GM12865 (cell line): ENCODE measurements at regions not wholly inside any gene's neighbourhood (a gene's known extent, or its start where the extent isn't known, plus 50 kb on each side); places are given as distances from the start of the nearest gene placed in this dataset.
A peak's percentile ranks its signal among the peaks of the same experiment; 100 is the strongest.

Experiments used
- DNase-seq: peaks from one replicate; pipeline ENCODE4 v3.0.0; 2010; ENCODE audit warnings: low read depth
- H3K4me3 ChIP-seq: 2 replicates; pipeline ENCODE4 v1.5.1; 2011; ENCODE audit warnings: mild to moderate bottlenecking, low read depth, low read length, control low read depth
- CTCF ChIP-seq: IDR thresholded peaks from 2 replicates; pipeline ENCODE4 v1.5.1; 2011; ENCODE audit warnings: low read length, control low read depth, low read depth, inconsistent platforms; ENCODE audit not compliant: insufficient read depth; ENCODE audit errors: missing control alignments

DNA sequence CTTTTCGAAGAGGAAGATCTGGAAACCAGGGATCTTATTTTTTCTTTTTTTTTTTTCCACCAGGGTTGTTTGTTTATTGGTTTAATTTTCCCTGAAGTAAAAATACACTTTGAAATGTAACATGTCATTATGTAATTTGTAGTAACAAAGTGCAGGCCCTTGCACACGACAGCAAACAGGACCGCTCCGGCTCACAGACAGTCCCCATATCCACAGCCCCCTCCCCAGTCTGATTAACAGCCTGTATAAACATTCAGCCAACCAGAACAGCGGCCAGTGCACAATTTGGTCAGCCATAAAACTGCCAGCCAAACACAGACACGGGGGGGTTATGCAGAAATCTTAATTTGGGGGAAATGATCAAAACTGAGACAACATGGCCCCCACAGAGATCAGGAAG, 431.6 kb upstream of the NPVF start:
- H3K4me3 ChIP-seq = no peak overlapping the region
- no peak for DNase-seq
- no peak for TF ChIP-seq CTCF

DNA sequence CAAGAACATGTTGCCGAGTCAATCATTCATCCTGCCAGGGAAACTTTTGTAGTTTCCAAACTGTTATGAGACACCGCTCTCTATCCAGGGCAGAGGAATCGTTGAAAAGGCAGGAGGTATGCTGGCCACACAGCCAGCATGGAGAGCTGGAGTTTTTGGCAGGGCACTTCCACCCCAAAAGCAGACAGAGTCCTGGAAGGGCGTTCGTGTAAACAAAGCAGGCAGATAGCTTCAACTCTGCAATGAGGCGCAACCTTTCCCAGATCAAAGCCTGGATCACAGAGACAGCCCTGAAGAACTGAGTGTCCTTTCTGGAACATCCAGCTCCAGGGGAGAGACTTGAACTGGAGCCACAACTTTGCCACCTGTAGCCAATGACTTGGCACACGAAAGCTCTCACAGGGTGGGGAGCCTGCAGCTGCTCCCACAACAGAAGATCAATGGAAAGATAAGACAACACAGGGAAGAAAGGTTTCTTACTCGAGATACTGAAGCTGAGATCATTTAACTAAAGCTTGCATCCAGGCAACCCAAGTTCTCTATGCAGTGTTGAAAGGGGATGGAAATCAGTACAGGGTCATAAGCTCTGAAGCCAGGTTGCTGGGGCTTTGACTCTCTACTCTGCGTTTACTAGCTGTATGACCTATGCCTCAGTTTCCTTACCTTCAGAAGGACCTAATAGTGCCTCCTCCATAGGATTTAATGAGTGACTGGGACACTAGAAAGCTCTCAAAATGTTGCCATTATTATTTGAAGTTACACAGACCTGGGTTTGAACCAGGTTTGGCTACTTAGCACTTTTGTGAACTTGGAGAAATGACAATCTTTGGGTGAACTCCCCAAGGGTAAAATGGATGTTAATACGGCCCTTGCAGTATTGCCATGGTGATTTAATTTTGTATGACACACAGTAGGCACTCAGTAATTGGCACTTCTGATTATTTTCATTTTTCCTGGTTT, 434.8 kb upstream of the NPVF start:
- no peak overlapping the region for H3K4me3 ChIP-seq
- TF ChIP-seq CTCF = no peak
- DNase-seq = no peak

DNA sequence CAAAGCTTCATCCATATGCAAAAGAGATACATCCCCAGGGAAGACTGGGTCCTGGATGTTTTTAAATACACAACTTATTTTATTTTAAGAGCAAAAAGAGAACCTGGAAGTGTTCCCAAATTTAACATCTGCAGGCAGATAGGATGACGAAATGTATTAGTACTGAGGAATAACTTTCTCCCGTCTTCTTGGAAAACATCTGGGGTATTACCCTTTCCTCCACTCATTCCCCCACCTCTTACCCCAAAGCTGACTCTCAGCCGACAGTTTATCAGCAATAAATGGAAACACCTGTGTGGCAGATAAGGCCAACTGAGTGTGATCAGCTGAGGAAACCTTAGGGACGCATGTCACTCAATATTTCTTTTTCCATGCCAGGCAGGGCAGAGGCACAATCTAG, 435.6 kb upstream of the NPVF start:
- no peak for DNase-seq
- H3K4me3 ChIP-seq = no peak overlapping the region
- TF ChIP-seq CTCF = no peak

DNA sequence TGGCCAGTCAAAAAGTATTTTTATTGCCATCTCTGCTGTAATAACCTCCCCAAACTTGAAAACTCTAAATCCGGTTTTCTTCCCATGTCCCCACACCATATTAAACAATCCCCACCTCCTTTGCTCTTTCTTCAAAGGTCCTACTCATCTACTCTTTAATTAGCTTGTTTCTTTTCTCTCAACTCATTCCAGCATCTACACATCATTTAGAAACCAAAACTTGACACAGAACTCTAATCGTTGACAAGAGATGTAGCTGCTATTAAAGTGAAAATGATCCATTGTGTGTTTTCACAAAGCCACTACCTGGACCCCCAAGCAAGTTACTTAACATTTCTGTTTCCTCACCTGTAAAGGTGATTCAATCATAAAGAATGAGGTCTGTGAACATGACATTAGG, 436.3 kb upstream of the NPVF start:
- peak; percentile 45 for DNase-seq
- no peak for TF ChIP-seq CTCF
- H3K4me3 ChIP-seq = no peak overlapping the region

DNA sequence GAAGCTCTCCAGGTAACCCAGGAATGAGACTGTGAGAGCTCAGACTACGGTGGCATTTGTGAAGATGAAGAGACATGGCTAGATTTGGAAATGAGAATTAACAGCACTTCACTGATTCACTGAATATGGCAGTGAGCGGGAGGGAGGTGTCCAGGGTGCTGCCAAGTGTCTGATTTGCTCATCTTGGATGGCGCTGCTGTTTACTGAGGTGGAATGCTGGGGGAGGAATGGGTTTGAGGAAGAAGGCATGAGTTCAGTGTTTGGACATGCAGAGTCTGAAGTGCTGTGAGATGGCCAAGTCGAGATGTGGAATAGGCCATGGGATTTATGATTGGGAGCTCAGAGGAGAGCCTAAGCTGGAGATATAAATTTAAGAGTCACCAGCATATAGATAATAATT, 437.1 kb upstream of the NPVF start:
- DNase-seq = no peak
- no peak overlapping the region for H3K4me3 ChIP-seq
- no peak for TF ChIP-seq CTCF

GRCh38 chr7:25665903-25666670, 437.8 kb upstream of the NPVF start:
- H3K4me3 ChIP-seq = no peak overlapping the region
- no peak for DNase-seq
- TF ChIP-seq CTCF = no peak
